Heart right ventricle (tissue), 16 donors: ENCODE measurements at regions not wholly inside any gene's neighbourhood (a gene's known extent, or its start where the extent isn't known, plus 50 kb on each side); places are given as distances from the start of the nearest gene placed in this dataset.

Experiments used
- ATAC-seq, 8 donors: fragments of 200-7000 bp; cut with Tn5 transposase; one replicate each; pipeline ENCODE4 v1.9.1; 2020; ENCODE audit warnings: mild to moderate bottlenecking in 8 of 8, moderate library complexity in 8 of 8, moderate number of reproducible peaks in 1 of 8
- DNase-seq, 2 donors: peaks; one replicate each; pipeline ENCODE4 v3.0.0-alpha.2; 2020
- H3K27ac ChIP-seq, 10 donors: fragments of 200-600 bp; sonication (generic) in 2 of 10; one replicate each; pipeline versions ENCODE4 v1.5.0 to v1.8.0; 2020 to 2022; ENCODE audit warnings: mild to moderate bottlenecking in 3 of 10
- H3K27me3 ChIP-seq, 7 donors: fragments of 200-600 bp; one replicate each; pipeline ENCODE4 v1.8.0; 2021 to 2022; ENCODE audit warnings: mild to moderate bottlenecking in 2 of 7
- H3K36me3 ChIP-seq, 9 donors: fragments of 200-600 bp; sonication (generic) in 1 of 9; one replicate each; pipeline versions ENCODE4 v1.5.0 to v1.8.0; 2020 to 2022; ENCODE audit warnings: mild to moderate bottlenecking in 2 of 9
- H3K4me1 ChIP-seq, 9 donors: fragments of 200-600 bp; sonication (generic) in 1 of 9; one replicate each; pipeline versions ENCODE4 v1.5.0 to v1.8.0; 2020 to 2022; ENCODE audit warnings: mild to moderate bottlenecking in 4 of 9
- H3K4me3 ChIP-seq, 10 donors: fragments of 200-600 bp; sonication (generic) in 2 of 10; one replicate each; pipeline versions ENCODE4 v1.5.0 to v1.8.0; 2020 to 2022; ENCODE audit warnings: mild to moderate bottlenecking in 7 of 10, moderate library complexity in 2 of 10
- H3K9me3 ChIP-seq, 11 donors: fragments of 200-600 bp in 10 of 11; sonication (generic) in 2 of 11; one replicate each; pipeline versions ENCODE4 v1.5.0 to v1.8.0; 2013 to 2022; ENCODE audit warnings: mild to moderate bottlenecking in 2 of 11, control low read depth in 1 of 11, moderate library complexity in 1 of 11
- CTCF ChIP-seq, 9 donors: fragments of 200-600 bp; sonication (generic) in 2 of 9; IDR thresholded peaks; one replicate each; pipeline versions ENCODE4 v1.5.0 to v1.8.0; 2021 to 2022; ENCODE audit warnings: antibody characterized with exemption in 9 of 9, mild to moderate bottlenecking in 5 of 9, moderate library complexity in 1 of 9
- WGBS, 2 donors: extraction: QIAGEN DNeasy Blood & Tissue Kit; methylation state at CpG; one replicate each; pipeline ENCODE4 v1.1.7; 2013; ENCODE audit warnings: inconsistent platforms in 1 of 2; 5-methylcytosine and 5-hydroxymethylcytosine counted together
- intact Hi-C, 10 donors: fragments of 100-400 bp; cut with DNase I; formaldehyde crosslinking; loops; one replicate each; pipeline versions ENCODE4 v1.11.1 to v1.14.2; 2022
- donor health status: Arrhythmogenic right ventricular cardiomyopathy.
- donor health status: ischemic (EF 13 %, LVEDD 7.1; RV severe dilation, severe dysfunction).
- donor health status: healthy with polysubstance abuse.
- donor health status: DM: no; HTN: yes; CAD: no.
- donor health status: DM: no; HTN: no; CAD: no.
- donor health status: ischemic (EF 25% LVEDD 6.9; RV normal size, moderate dysfunction).
- donor health status: ischemic (EF 25% LVEDD 5.7; RV mildly dilated, moderate dysfunction).
- donor health status: healthy.
- donor health status: DM: yes; HTN: yes; CAD: no.
- donor health status: Ischemic cardiomyopathy.
- donor health status: ischemic (EF 35%, LVEDD 5.7; RV mildly dilated, moderate dysfunction).
- donor health status: nonischemic (EF 11% LVEDD 7.7; RV severe dilation, severe dysfunction).
- donor health status: DM: yes; HTN: yes; CAD: no.
- donor health status: PGD.
- donor health status: ischemic (EF 29% LVEDD 5.4; RV normal size, mild dysfunction).
- donor health status: nonischemic (EF 23%, LVEDD 6.1; RV moderate dilation, normal function).

GRCh38 chr13:74969419-74969818, 512.5 kb downstream of the TBC1D4 start:
- TF ChIP-seq CTCF (IDR thresholded peaks at IDR 0.05), result no peak
- Histone ChIP-seq H3K9me3 (no peaks in the 10 kb centered on the region), H3K27me3 (no peaks in the 10 kb centered on the region), H3K36me3 (no peaks in the 10 kb centered on the region), H3K27ac (no peak overlapping the region), H3K4me1 (peaks cover 0 to 22% (median 8%) of the 10 kb centered on the region in 9 donors), H3K4me3 (no peak overlapping the region)
- DNase-seq (no peak), ATAC-seq (no peak)
- 69 to 93% methylated on average over 1 of the region's 1 CpG for WGBS, 2 donors
- intact Hi-C loops, result no loop called here

- Histone ChIP-seq H3K4me3 (no peak overlapping the region), H3K27ac (peak overlapping the region in 3 of 10 donors; percentile 23 to 55 (median 53)), H3K9me3 (peaks cover 0 to 3% (median 0%) of the 10 kb centered on the region in 11 donors), H3K4me1 (peaks cover 0 to 22% (median 8%) of the 10 kb centered on the region in 9 donors), H3K36me3 (no peaks in the 10 kb centered on the region), H3K27me3 (no peaks in the 10 kb centered on the region)
- no peak for TF ChIP-seq CTCF (IDR thresholded peaks at IDR 0.05)
- ATAC-seq, result peak in 7 of 8 donors; percentile 69 to 98 (median 92)
- 28 to 37% methylated on average over 5 of the region's 5 CpGs for WGBS, 2 donors
- DNase-seq, result peak in 1 of 2 donors; percentile 67
- intact Hi-C loops, result no loop called here
These were observed 515.0 kb downstream of the TBC1D4 start for GRCh38 chr13:74966814-74967424.

GRCh38 chr13:74966275-74966674, 515.7 kb downstream of the TBC1D4 start:
- Histone ChIP-seq H3K4me1 (peaks cover 0 to 22% (median 8%) of the 10 kb centered on the region in 9 donors), H3K27me3 (no peaks in the 10 kb centered on the region), H3K4me3 (no peak overlapping the region), H3K9me3 (peaks cover 0 to 9% (median 0%) of the 10 kb centered on the region in 11 donors), H3K27ac (peak overlapping the region in 3 of 10 donors; percentile 23 to 55 (median 53)), H3K36me3 (no peaks in the 10 kb centered on the region)
- WGBS, 2 donors, result 47 to 53% methylated on average over 4 of the region's 4 CpGs
- no peak for TF ChIP-seq CTCF (IDR thresholded peaks at IDR 0.05)
- DNase-seq (no peak), ATAC-seq (peak in 2 of 8 donors; percentile 49 to 63)
- intact Hi-C loops, result no loop called here

GRCh38 chr13:74945637-74946036, 536.3 kb downstream of the TBC1D4 start:
- Histone ChIP-seq H3K27me3 (no peaks in the 10 kb centered on the region), H3K9me3 (peaks cover 0 to 56% (median 15%) of the 10 kb centered on the region in 11 donors), H3K27ac (no peak overlapping the region), H3K4me3 (no peak overlapping the region), H3K36me3 (no peaks in the 10 kb centered on the region), H3K4me1 (no peaks in the 10 kb centered on the region)
- TF ChIP-seq CTCF (IDR thresholded peaks at IDR 0.05), result no peak
- 90 to 100% methylated on average over 2 of the region's 2 CpGs for WGBS, 2 donors
- intact Hi-C loops, result no loop called here
- DNase-seq (no peak), ATAC-seq (no peak)
